GM19467 (cell line): ENCODE measurements at regions not wholly inside any gene's neighbourhood (a gene's known extent, or its start where the extent isn't known, plus 50 kb on each side); places are given as distances from the start of the nearest gene placed in this dataset.
A peak's percentile ranks its signal among the peaks of the same experiment; 100 is the strongest.

Experiments used
- ATAC-seq: cut with Tn5 transposase; IDR thresholded peaks from one replicate; pipeline ENCODE4 v1.9.1; 2021; ENCODE audit warnings: mild to moderate bottlenecking, moderate library complexity; ENCODE audit not compliant: unreplicated experiment

- no peak for ATAC-seq
Observed at GRCh38 chr5:68379275-68380036, 163.9 kb downstream of the PIK3R1 start.

GRCh38 chr5:68380078-68380477 lies 164.5 kb downstream of the PIK3R1 start:
- ATAC-seq = no peak

GRCh38 chr5:68381060-68381459 lies 165.5 kb downstream of the PIK3R1 start:
- no peak for ATAC-seq

- no peak for ATAC-seq
Observed at GRCh38 chr5:68381909-68382308, 166.4 kb downstream of the PIK3R1 start.

- ATAC-seq = no peak
Observed at GRCh38 chr5:68382640-68383039, 167.1 kb downstream of the PIK3R1 start.

GRCh38 chr5:68383888-68384310 lies 168.3 kb downstream of the PIK3R1 start:
- ATAC-seq = no peak

GRCh38 chr5:68384936-68385594 lies 169.5 kb downstream of the PIK3R1 start:
- no peak for ATAC-seq

GRCh38 chr5:68385936-68386335 lies 170.4 kb downstream of the PIK3R1 start:
- ATAC-seq = no peak

GRCh38 chr5:68387074-68387796 lies 171.7 kb downstream of the PIK3R1 start:
- no peak for ATAC-seq

- ATAC-seq = no peak
Observed at GRCh38 chr5:68389618-68390017, 174.1 kb downstream of the PIK3R1 start.

GRCh38 chr5:68392617-68393016 lies 177.1 kb downstream of the PIK3R1 start:
- ATAC-seq = no peak

GRCh38 chr5:68395302-68395701 lies 179.7 kb downstream of the PIK3R1 start:
- no peak for ATAC-seq

- no peak for ATAC-seq
Observed at GRCh38 chr5:68395926-68396511, 180.5 kb downstream of the PIK3R1 start.

- no peak for ATAC-seq
Observed at GRCh38 chr5:68396722-68397121, 181.2 kb downstream of the PIK3R1 start.

- ATAC-seq = no peak
Observed at GRCh38 chr5:68398146-68398812, 182.7 kb downstream of the PIK3R1 start.

- no peak for ATAC-seq
Observed at GRCh38 chr5:68403301-68403700, 187.7 kb downstream of the PIK3R1 start.

- no peak for ATAC-seq
Observed at GRCh38 chr5:68404246-68404645, 188.7 kb downstream of the PIK3R1 start.

GRCh38 chr5:68405026-68405684 lies 189.6 kb downstream of the PIK3R1 start:
- no peak for ATAC-seq

GRCh38 chr5:68405784-68406743 lies 190.5 kb downstream of the PIK3R1 start:
- peak; percentile 4 for ATAC-seq
